B cell (primary cell): ENCODE measurements at regions not wholly inside any gene's neighbourhood (a gene's known extent, or its start where the extent isn't known, plus 50 kb on each side); places are given as distances from the start of the nearest gene placed in this dataset.

Source experiments
- ATAC-seq: fragments of 200-7000 bp; cut with Tn5 transposase; one replicate; pipeline ENCODE4 v1.10.0; 2021; ENCODE audit warnings: low read depth, mild to moderate bottlenecking, moderate number of reproducible peaks, moderate library complexity
- CTCF ChIA-PET: fragments of 350-600 bp; sonication (Branson Sonifier 250); formaldehyde crosslinking; loops from one replicate; lab custom pipeline; 2021; ENCODE audit warnings: antibody characterized with exemption, inconsistent platforms; lab: Charles Lee
- POLR2A ChIA-PET: fragments of 350-600 bp; sonication (Branson Sonifier 250); formaldehyde crosslinking; loops from one replicate; lab custom pipeline; 2021; ENCODE audit warnings: antibody characterized with exemption; lab: Charles Lee
- DNase-seq: peaks from one replicate; pipeline ENCODE4 v3.0.0; 2013
- H2AFZ ChIP-seq: 2 replicates; pipeline ENCODE4 v1.6.1; 2012; ENCODE audit warnings: mild to moderate bottlenecking, low read depth, low read length; ENCODE audit not compliant: insufficient read depth, poor library complexity, severe bottlenecking
- H3K27ac ChIP-seq, 2 donors: 1 replicate in 1 of 2; 2 replicates in 1 of 2; pipeline ENCODE4 v1.5.1; 2012 to 2013; ENCODE audit warnings: low read length in 2 of 2, mild to moderate bottlenecking in 2 of 2, moderate library complexity in 1 of 2
- H3K27me3 ChIP-seq, 4 experiments: fragments of 200-600 bp in 1 of 4; sonication (generic) in 1 of 4; replicated peaks in 1 of 4; 1 replicate in 2 of 4; 2 replicates in 2 of 4; pipeline versions ENCODE4 v1.6.1 to v1.7.0; 2013 to 2016; ENCODE audit warnings: low read length in 3 of 4, mild to moderate bottlenecking in 2 of 4, mixed read lengths in 1 of 4, moderate library complexity in 1 of 4; ENCODE audit not compliant: insufficient read depth in 4 of 4, control insufficient read depth in 3 of 4; ENCODE audit errors: control extremely low read depth in 1 of 4
- H3K36me3 ChIP-seq, 2 experiments: replicated peaks in 1 of 2; 1 replicate in 1 of 2; 2 replicates in 1 of 2; pipeline versions ENCODE4 v1.6.1 to v1.7.1; 2013; ENCODE audit warnings: low read length in 1 of 2; ENCODE audit not compliant: insufficient read depth in 2 of 2, control insufficient read depth in 1 of 2; ENCODE audit errors: control extremely low read depth in 1 of 2, extremely low read depth in 1 of 2
- H3K4me1 ChIP-seq, 2 donors: fragments of 200-600 bp in 1 of 2; sonication (generic) in 1 of 2; 1 replicate in 1 of 2; 2 replicates in 1 of 2; pipeline versions ENCODE4 v1.5.1 to v1.6.1; 2013 to 2017; ENCODE audit warnings: low read length in 2 of 2; ENCODE audit not compliant: control insufficient read depth in 2 of 2, insufficient read depth in 2 of 2
- H3K4me2 ChIP-seq: replicated peaks from 2 replicates; pipeline ENCODE3; 2012; ENCODE audit warnings: mild to moderate bottlenecking, low read depth, low read length; ENCODE audit not compliant: poor library complexity, severe bottlenecking
- H3K4me3 ChIP-seq, 5 experiments: fragments of 200-600 bp in 1 of 5; sonication (generic) in 1 of 5; 1 replicate in 3 of 5; 2 replicates in 2 of 5; pipeline versions ENCODE4 v1.5.1 to v1.7.0; 2011 to 2016; ENCODE audit warnings: low read length in 4 of 5, mild to moderate bottlenecking in 4 of 5, low read depth in 2 of 5, control low read depth in 1 of 5, moderate library complexity in 1 of 5; ENCODE audit not compliant: insufficient read depth in 1 of 5; ENCODE audit errors: control extremely low read depth in 1 of 5, extremely low read depth in 1 of 5
- H3K79me2 ChIP-seq: fragments of 200-600 bp; sonication (generic); one replicate; pipeline ENCODE4 v1.6.0; 2016; ENCODE audit warnings: low read length; ENCODE audit not compliant: control insufficient read depth, insufficient read depth
- H3K9ac ChIP-seq: fragments of 200-600 bp; sonication (generic); 2 replicates; pipeline ENCODE4 v1.6.1; 2017; ENCODE audit warnings: mild to moderate bottlenecking, low read length, moderate library complexity
- H3K9me3 ChIP-seq, 3 donors: one replicate each; pipeline versions ENCODE4 v1.6.1 to v1.7.1; 2013; ENCODE audit warnings: low read length in 2 of 3; ENCODE audit not compliant: control insufficient read depth in 2 of 3, insufficient read depth in 1 of 3; ENCODE audit errors: control extremely low read depth in 1 of 3
- H4K20me1 ChIP-seq: 2 replicates; pipeline ENCODE4 v1.6.0; 2012; ENCODE audit warnings: mild to moderate bottlenecking, low read length; ENCODE audit not compliant: insufficient read depth, control insufficient read depth, poor library complexity, severe bottlenecking
- H3K27ac Mint-ChIP-seq: one replicate; pipeline ENCODE4 v1.8.0; 2021; ENCODE audit warnings: mixed read lengths
- H3K27me3 Mint-ChIP-seq: one replicate; pipeline ENCODE4 v1.8.0; 2021; ENCODE audit warnings: mixed read lengths
- H3K4me1 Mint-ChIP-seq: one replicate; pipeline ENCODE4 v1.8.0; 2021; ENCODE audit warnings: mixed read lengths
- H3K4me3 Mint-ChIP-seq: one replicate; pipeline ENCODE4 v1.8.0; 2021; ENCODE audit warnings: mixed read lengths
- H3K9me3 Mint-ChIP-seq: one replicate; pipeline ENCODE4 v1.8.0; 2022; ENCODE audit warnings: mixed read lengths; ENCODE audit not compliant: insufficient read depth
- EZH2 ChIP-seq: IDR thresholded peaks from 2 replicates; pipeline ENCODE4 v1.6.1; 2012; ENCODE audit warnings: borderline replicate concordance, low read depth, mild to moderate bottlenecking, moderate library complexity, low read length; ENCODE audit not compliant: insufficient read depth, poor library complexity, severe bottlenecking
- WGBS: methylation state at CpG from one replicate; pipeline ENCODE4 v1.1.5; 2013; ENCODE audit warnings: missing lambda C conversion rate; ENCODE audit not compliant: insufficient coverage; 5-methylcytosine and 5-hydroxymethylcytosine counted together
- intact Hi-C: fragments of 100-400 bp; cut with micrococcal nuclease; formaldehyde crosslinking; loops from one replicate; pipeline ENCODE4 v1.10.0; 2022
- TF ChIP-seq, protein P1 (sequence below): fragments of 200-600 bp; IDR thresholded peaks from one replicate; pipeline ENCODE4 v1.8.0; 2022; ENCODE audit warnings: antibody characterized with exemption, mild to moderate bottlenecking

- Histone ChIP-seq H3K79me2 (no peaks in the 10 kb centered on the region), H3K4me1 (peaks cover 0 to 4% of the 10 kb centered on the region in 2 donors), H3K27me3 (no peaks in the 10 kb centered on the region), H3K9ac (no peak overlapping the region), H3K36me3 (no peaks in the 10 kb centered on the region), H2AFZ (no peak overlapping the region), H3K27ac (no peak overlapping the region), H3K4me2 (no peak overlapping the region), H4K20me1 (no peaks in the 10 kb centered on the region), H3K9me3 (no peaks in the 10 kb centered on the region), H3K4me3 (no peak overlapping the region)
- intact Hi-C loops: no loop called here
- DNase-seq (no peak), ATAC-seq (no peak)
- Mint-ChIP-seq H3K4me3 (no peak overlapping the region), H3K27ac (no peak overlapping the region), H3K4me1 (peaks cover 9% of the 10 kb centered on the region), H3K27me3 (peaks cover 4% of the 10 kb centered on the region), H3K9me3 (peaks cover 3% of the 10 kb centered on the region)
- TF ChIP-seq EZH2: no peak
- TF ChIP-seq, protein P1, sequence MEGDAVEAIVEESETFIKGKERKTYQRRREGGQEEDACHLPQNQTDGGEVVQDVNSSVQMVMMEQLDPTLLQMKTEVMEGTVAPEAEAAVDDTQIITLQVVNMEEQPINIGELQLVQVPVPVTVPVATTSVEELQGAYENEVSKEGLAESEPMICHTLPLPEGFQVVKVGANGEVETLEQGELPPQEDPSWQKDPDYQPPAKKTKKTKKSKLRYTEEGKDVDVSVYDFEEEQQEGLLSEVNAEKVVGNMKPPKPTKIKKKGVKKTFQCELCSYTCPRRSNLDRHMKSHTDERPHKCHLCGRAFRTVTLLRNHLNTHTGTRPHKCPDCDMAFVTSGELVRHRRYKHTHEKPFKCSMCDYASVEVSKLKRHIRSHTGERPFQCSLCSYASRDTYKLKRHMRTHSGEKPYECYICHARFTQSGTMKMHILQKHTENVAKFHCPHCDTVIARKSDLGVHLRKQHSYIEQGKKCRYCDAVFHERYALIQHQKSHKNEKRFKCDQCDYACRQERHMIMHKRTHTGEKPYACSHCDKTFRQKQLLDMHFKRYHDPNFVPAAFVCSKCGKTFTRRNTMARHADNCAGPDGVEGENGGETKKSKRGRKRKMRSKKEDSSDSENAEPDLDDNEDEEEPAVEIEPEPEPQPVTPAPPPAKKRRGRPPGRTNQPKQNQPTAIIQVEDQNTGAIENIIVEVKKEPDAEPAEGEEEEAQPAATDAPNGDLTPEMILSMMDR: no peak
- WGBS: no CpG with 5 or more reads among the region's 2 CpGs
- CTCF ChIA-PET: no interaction called here
- POLR2A ChIA-PET: no interaction called here
These were observed 141.6 kb upstream of the SPEF2 start for GRCh38 chr5:35476036-35476435.

DNA sequence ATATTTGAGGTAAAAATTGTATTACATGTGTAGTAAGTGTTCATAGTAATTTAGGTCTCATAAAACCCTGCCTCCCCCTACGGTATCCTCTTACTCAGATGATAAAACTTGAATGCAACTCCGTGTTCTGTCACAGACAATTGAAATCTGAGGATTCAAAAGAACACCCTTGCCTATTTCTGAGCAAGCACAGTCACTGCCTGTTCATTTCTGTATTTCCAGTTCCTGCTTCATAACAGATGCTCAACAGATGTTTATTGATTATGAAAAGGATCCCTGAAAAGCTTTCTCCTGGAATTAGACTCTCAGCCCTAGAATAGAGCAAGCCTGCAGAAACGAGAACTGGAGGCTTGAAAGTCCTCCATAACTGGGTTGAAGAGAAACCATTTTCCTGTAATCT lies 144.1 kb upstream of the SPEF2 start:
- Histone ChIP-seq H4K20me1 (no peaks in the 10 kb centered on the region), H2AFZ (no peak overlapping the region), H3K27ac (no peak overlapping the region), H3K4me3 (no peak overlapping the region), H3K9me3 (no peaks in the 10 kb centered on the region), H3K79me2 (no peaks in the 10 kb centered on the region), H3K36me3 (no peaks in the 10 kb centered on the region), H3K4me1 (no peaks in the 10 kb centered on the region), H3K9ac (no peak overlapping the region), H3K4me2 (no peak overlapping the region), H3K27me3 (no peaks in the 10 kb centered on the region)
- ATAC-seq: no peak
- ChIA-PET POLR2A (no interaction called here), CTCF (no interaction called here)
- Mint-ChIP-seq H3K4me1 (no peaks in the 10 kb centered on the region), H3K4me3 (no peak overlapping the region), H3K27ac (no peak overlapping the region), H3K27me3 (peaks cover 4% of the 10 kb centered on the region), H3K9me3 (no peaks in the 10 kb centered on the region)
- DNase-seq: no peak
- WGBS: no CpG with 5 or more reads among the region's 3 CpGs
- intact Hi-C loops: no loop called here
- TF ChIP-seq, protein P1: no peak
- no peak for TF ChIP-seq EZH2
